GDM1 (cell line): ENCODE measurements at regions not wholly inside any gene's neighbourhood (a gene's known extent, or its start where the extent isn't known, plus 50 kb on each side); places are given as distances from the start of the nearest gene placed in this dataset.

Experiments
- DNase-seq: peaks from one replicate; lab custom pipeline; 2025; lab: John Stamatoyannopoulos, UW

- DNase-seq, result no peak
These were observed 209.5 kb downstream of the TLE4 start for GRCh38 chr9:79781263-79781662.

GRCh38 chr9:79780559-79780958 is 208.8 kb downstream of the TLE4 start:
- no peak for DNase-seq

GRCh38 chr9:79779901-79780300 is 208.1 kb downstream of the TLE4 start:
- no peak for DNase-seq

- DNase-seq, result no peak
These were observed 206.8 kb downstream of the TLE4 start for GRCh38 chr9:79778581-79778980.

GRCh38 chr9:79776581-79776980 is 204.8 kb downstream of the TLE4 start:
- DNase-seq, result no peak
